Sigmoid colon (tissue), 6 donors: ENCODE measurements at regions not wholly inside any gene's neighbourhood (a gene's known extent, or its start where the extent isn't known, plus 50 kb on each side); places are given as distances from the start of the nearest gene placed in this dataset.

ENCODE experiments used
- DNase-seq: peaks from one replicate; pipeline ENCODE4 v3.0.0-alpha.2; 2019
- H3K27ac ChIP-seq, 4 donors: fragments of 200-600 bp; sonication (generic); one replicate each; pipeline ENCODE4 v1.5.1; 2016 to 2019; ENCODE audit warnings: mild to moderate bottlenecking in 1 of 4
- H3K27me3 ChIP-seq, 3 donors: fragments of 200-600 bp; sonication (generic); one replicate each; pipeline ENCODE4 v1.5.1; 2019; ENCODE audit warnings: mild to moderate bottlenecking in 1 of 3
- H3K36me3 ChIP-seq, 4 donors: fragments of 200-600 bp; sonication (generic); one replicate each; pipeline ENCODE4 v1.5.1; 2016 to 2019
- H3K4me1 ChIP-seq, 4 donors: fragments of 200-600 bp; sonication (generic); one replicate each; pipeline ENCODE4 v1.5.1; 2017 to 2019
- H3K4me3 ChIP-seq, 4 donors: fragments of 200-600 bp; sonication (generic); one replicate each; pipeline ENCODE4 v1.5.1; 2017 to 2019; ENCODE audit warnings: mild to moderate bottlenecking in 2 of 4, moderate library complexity in 1 of 4
- H3K9me3 ChIP-seq, 4 donors: fragments of 200-600 bp in 3 of 4; sonication (generic) in 3 of 4; one replicate each; pipeline versions ENCODE4 v1.5.1 to v1.6.1; 2013 to 2019
- EP300 ChIP-seq, 4 donors: sonication (generic); formaldehyde crosslinking; IDR thresholded peaks; one replicate each; pipeline ENCODE4 v1.6.1; 2017; ENCODE audit warnings: antibody characterized with exemption in 4 of 4
- POLR2A ChIP-seq, 2 donors: fragments of 450-650 bp; IDR thresholded peaks; one replicate each; pipeline ENCODE4 v1.6.1; 2016; ENCODE audit warnings: antibody characterized with exemption in 2 of 2, mild to moderate bottlenecking in 2 of 2, moderate library complexity in 2 of 2
- POLR2AphosphoS5 ChIP-seq, 4 donors: sonication (generic); formaldehyde crosslinking; IDR thresholded peaks; one replicate each; pipeline ENCODE4 v1.6.1; 2017; ENCODE audit warnings: antibody characterized with exemption in 4 of 4
- WGBS, 2 donors: extraction: QIAGEN DNeasy Blood & Tissue Kit; methylation state at CpG; one replicate each; pipeline ENCODE4 v1.1.7; 2013; 5-methylcytosine and 5-hydroxymethylcytosine counted together
- intact Hi-C: fragments of 100-400 bp; cut with DNase I; formaldehyde crosslinking; loops from one replicate; pipeline ENCODE4 v1.15.1; 2023
- TF ChIP-seq, protein P1 (sequence below), 4 experiments: fragments of 450-650 bp in 3 of 4; fragments of 200-600 bp in 1 of 4; IDR thresholded peaks; one replicate each; pipeline ENCODE4 v1.5.1; 2016 to 2019; ENCODE audit warnings: antibody characterized with exemption in 4 of 4, mild to moderate bottlenecking in 3 of 4, moderate library complexity in 2 of 4
- donor health status: healthy with polysubstance abuse.
- donor health status: healthy.

DNA sequence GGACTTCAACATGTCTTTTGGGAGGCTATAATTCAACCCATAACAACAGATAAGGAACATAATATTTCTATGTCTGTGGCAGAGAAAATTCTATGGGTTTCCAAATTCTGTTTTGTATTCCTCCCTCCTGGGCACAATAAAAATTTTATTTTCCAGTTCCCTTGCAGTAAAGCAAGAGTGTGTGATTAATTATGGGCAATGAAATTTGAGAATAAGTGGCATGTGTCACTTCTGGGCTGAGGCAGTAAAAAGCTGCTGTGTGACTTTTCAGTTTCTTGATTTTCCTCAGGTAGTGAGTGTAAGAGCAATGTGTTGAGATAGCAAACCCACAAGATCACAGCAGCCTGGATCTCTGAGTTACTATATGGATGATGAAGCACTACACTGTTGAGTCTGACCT lies 216.4 kb downstream of the MEIS1 start:
- TF ChIP-seq, protein P1, sequence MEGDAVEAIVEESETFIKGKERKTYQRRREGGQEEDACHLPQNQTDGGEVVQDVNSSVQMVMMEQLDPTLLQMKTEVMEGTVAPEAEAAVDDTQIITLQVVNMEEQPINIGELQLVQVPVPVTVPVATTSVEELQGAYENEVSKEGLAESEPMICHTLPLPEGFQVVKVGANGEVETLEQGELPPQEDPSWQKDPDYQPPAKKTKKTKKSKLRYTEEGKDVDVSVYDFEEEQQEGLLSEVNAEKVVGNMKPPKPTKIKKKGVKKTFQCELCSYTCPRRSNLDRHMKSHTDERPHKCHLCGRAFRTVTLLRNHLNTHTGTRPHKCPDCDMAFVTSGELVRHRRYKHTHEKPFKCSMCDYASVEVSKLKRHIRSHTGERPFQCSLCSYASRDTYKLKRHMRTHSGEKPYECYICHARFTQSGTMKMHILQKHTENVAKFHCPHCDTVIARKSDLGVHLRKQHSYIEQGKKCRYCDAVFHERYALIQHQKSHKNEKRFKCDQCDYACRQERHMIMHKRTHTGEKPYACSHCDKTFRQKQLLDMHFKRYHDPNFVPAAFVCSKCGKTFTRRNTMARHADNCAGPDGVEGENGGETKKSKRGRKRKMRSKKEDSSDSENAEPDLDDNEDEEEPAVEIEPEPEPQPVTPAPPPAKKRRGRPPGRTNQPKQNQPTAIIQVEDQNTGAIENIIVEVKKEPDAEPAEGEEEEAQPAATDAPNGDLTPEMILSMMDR (IDR thresholded peaks at IDR 0.05) = no peak
- TF ChIP-seq POLR2AphosphoS5 (IDR thresholded peaks at IDR 0.05) (no peak), EP300 (IDR thresholded peaks at IDR 0.05) (no peak), POLR2A (IDR thresholded peaks at IDR 0.05) (no peak)
- H3K36me3 ChIP-seq = no peaks in the 10 kb centered on the region
- no peak overlapping the region for H3K4me3 ChIP-seq
- no peaks in the 10 kb centered on the region for H3K9me3 ChIP-seq
- H3K27ac ChIP-seq = no peak overlapping the region
- intact Hi-C loops = no loop called here
- DNase-seq = no peak
- H3K4me1 ChIP-seq = no peaks in the 10 kb centered on the region
- no peaks in the 10 kb centered on the region for H3K27me3 ChIP-seq

DNA sequence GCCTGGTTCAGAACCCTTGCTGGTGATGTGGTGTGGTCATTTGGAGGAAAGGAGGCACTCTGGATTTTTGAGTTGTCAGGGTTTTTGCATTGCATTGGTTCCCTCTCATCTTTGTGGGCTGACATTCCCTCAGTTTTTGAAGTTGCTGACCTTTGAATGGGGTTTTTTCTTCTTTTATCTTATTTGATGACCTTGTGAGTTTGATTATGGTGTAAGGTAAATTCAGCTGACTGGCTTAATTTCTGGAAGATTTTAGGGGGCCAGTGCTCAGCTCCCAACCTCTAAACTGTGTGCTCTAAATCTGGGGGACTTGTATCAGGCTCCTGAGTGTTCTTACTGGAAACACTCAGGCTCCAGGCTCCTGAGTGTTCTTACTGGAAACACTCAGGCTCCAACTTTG lies 225.9 kb downstream of the MEIS1 start:
- Histone ChIP-seq H3K4me3 (no peak overlapping the region), H3K27ac (no peak overlapping the region), H3K9me3 (peaks cover 0 to 6% (median 3%) of the 10 kb centered on the region in 4 donors), H3K4me1 (no peaks in the 10 kb centered on the region), H3K27me3 (no peaks in the 10 kb centered on the region), H3K36me3 (no peaks in the 10 kb centered on the region)
- intact Hi-C loops = no loop called here
- TF ChIP-seq, protein P1 (IDR thresholded peaks at IDR 0.05) = no peak
- TF ChIP-seq POLR2A (IDR thresholded peaks at IDR 0.05) = no peak
- no peak for TF ChIP-seq POLR2AphosphoS5 (IDR thresholded peaks at IDR 0.05)
- TF ChIP-seq EP300 (IDR thresholded peaks at IDR 0.05) = no peak
- DNase-seq = no peak

DNA sequence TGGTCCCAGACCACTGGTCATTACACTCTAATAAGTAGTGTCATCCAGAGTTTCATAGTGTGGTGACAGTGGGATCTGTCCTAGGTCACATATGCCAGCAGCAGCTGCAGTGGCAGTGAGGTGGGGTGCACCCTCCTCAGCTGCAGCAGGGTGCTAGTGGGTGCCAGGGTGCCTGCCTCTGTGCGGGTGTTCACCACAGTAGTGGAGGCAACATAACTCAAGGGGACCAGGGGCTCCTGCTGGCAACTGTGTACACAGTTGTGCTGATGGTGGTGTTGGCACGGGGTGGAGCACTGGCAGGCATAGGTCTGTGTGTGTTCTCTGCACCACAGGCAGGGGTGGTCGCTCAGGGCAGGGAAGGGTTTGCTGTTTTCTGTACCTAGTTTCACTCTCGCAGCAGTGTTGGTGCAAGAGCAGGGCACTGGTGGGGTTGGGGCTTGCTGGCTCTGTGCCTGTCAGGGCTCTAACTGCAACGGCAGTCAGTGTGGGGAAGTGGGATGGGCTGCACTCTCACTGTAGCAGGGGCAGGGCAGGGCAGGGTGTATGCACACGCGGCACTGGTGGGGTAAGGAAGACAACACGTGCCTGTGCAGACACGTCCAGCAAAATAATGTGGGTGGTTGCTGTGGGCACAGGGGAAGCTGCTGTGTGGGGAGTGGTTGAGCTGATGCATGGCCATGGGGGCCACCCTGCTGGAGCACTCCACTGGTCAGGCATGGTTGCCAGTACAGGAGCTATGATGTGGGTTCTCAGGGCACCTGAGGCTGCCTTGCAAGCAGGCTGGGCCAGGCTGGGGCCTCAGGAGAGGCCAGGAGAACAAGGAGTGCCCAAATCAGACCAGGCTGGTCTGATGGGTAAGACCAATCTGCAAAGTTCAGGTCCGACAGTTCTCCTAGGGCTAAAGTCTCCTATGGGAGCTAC lies 226.6 kb downstream of the MEIS1 start:
- 66 to 72% methylated on average over 10 of the region's 10 CpGs for WGBS, 2 donors
- TF ChIP-seq EP300 (IDR thresholded peaks at IDR 0.05) (no peak), POLR2A (IDR thresholded peaks at IDR 0.05) (no peak), POLR2AphosphoS5 (IDR thresholded peaks at IDR 0.05) (no peak)
- TF ChIP-seq, protein P1 (IDR thresholded peaks at IDR 0.05) = no peak
- Histone ChIP-seq H3K4me3 (no peak overlapping the region), H3K27me3 (no peaks in the 10 kb centered on the region), H3K27ac (no peak overlapping the region), H3K4me1 (no peaks in the 10 kb centered on the region), H3K36me3 (no peaks in the 10 kb centered on the region), H3K9me3 (peaks cover 0 to 6% (median 3%) of the 10 kb centered on the region in 4 donors)
- intact Hi-C loops = no loop called here
- no peak for DNase-seq

DNA sequence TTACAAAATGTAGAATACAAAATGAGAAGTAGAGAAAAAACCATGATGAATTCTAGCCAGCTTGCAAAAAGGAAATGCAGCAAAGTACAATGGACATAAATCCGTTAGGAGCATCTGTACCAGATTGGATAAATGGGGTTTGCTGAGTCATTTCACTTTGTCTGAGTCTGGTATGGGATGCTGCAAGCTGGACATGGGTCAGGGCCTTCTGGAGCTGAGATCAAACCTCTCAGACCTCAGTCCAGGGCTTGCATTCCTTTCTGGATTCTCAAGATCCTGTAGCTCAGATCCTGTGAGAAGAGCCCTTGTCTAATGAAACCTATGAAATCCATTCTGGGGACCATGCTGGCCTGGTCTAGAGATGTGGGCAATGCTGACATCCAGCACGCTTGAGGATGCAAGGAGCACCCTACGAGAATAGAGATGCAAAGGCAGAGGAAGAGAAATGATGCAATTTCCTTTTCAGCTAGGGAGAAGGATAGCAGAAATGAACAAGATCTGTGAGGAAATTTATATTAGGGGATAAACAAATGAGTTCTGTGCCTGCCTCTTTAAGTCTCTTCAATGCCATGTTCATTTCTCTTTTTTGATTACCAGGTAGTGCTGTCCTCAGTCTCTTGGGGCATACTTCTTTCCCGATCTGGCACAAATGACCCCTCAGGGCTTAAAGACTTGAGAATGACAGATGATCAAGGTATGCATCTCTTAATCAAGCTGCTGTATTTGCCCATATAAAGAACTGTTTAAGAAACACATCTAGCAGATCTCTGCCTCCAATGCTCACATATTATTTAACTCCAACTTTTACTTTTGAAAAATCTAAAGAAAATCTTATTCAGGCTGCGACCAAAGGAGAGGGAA lies 230.4 kb downstream of the MEIS1 start:
- Histone ChIP-seq H3K4me3 (no peak overlapping the region), H3K4me1 (no peaks in the 10 kb centered on the region), H3K9me3 (no peaks in the 10 kb centered on the region), H3K27me3 (no peaks in the 10 kb centered on the region), H3K27ac (no peak overlapping the region), H3K36me3 (no peaks in the 10 kb centered on the region)
- intact Hi-C loops = no loop called here
- 54 to 64% methylated on average over 5 of the region's 5 CpGs for WGBS, 2 donors
- TF ChIP-seq POLR2AphosphoS5 (IDR thresholded peaks at IDR 0.05) = no peak
- TF ChIP-seq, protein P1 (IDR thresholded peaks at IDR 0.05) = no peak
- TF ChIP-seq EP300 (IDR thresholded peaks at IDR 0.05) = no peak
- TF ChIP-seq POLR2A (IDR thresholded peaks at IDR 0.05) = no peak
- no peak for DNase-seq
